K562 (cell line): ENCODE measurements at regions not wholly inside any gene's neighbourhood (a gene's known extent, or its start where the extent isn't known, plus 50 kb on each side); places are given as distances from the start of the nearest gene placed in this dataset.
A peak's percentile ranks its signal among the peaks of the same experiment; 100 is the strongest.

Experiments used
- ATAC-seq: fragments of 200-7000 bp; cut with Tn5 transposase; 3 replicates; pipeline ENCODE4 v1.9.1; 2020; ENCODE audit warnings: moderate library complexity
- BruUV-seq: library from RNA; stranded (reverse); fragments of 400-500 nt; replicated peaks from 2 replicates; lab custom pipeline; 2021; lab: Mats Ljungman, UMichigan
- CTCF ChIA-PET: fragments of 300-600 bp; formaldehyde crosslinking; extraction: SDS; loops from one replicate; lab custom pipeline; 2021; ENCODE audit warnings: low intra/inter-chr PET ratio; lab: Yijun Ruan, JAX
- POLR2A ChIA-PET: fragments of 300-600, 350-650 bp; sonication (Branson Sonifier 250); formaldehyde crosslinking; extraction: SDS; loops from one replicate; lab custom pipeline; 2021; ENCODE audit warnings: antibody characterized with exemption, inconsistent platforms; lab: Yijun Ruan, JAX
- DNase-seq, 4 experiments: peaks; one replicate each; pipeline versions ENCODE4 v3.0.0 to v3.0.0-alpha.2; 2011 to 2018; ENCODE audit warnings: low spot score in 3 of 4, mixed read lengths in 3 of 4; ENCODE audit errors: extremely low read depth in 1 of 4
- FAIRE-seq: peaks from 2 replicates; lab custom pipeline; 2011; peaks lifted over from hg19 to GRCh38; lab: Jason Lieb, UNC
- H2AFZ ChIP-seq: 2 replicates; pipeline ENCODE4 v1.6.0; 2011; ENCODE audit warnings: low read depth, low read length, control low read depth, inconsistent platforms
- H3K27ac ChIP-seq: fragments of 200-600 bp; 3 replicates; pipeline ENCODE4 v1.8.0; 2011; ENCODE audit warnings: low read depth, mild to moderate bottlenecking, control low read depth, inconsistent platforms, low read length, moderate library complexity, mixed read lengths; ENCODE audit errors: extremely low read depth
- H3K27me3 ChIP-seq, 2 experiments: fragments of 300-600 bp in 1 of 2; 2 replicates in 1 of 2; 3 replicates in 1 of 2; pipeline versions ENCODE4 v1.6.0 to v1.8.0; 2011; ENCODE audit warnings: inconsistent platforms in 2 of 2, low read length in 2 of 2, mild to moderate bottlenecking in 1 of 2, mixed read lengths in 1 of 2, moderate library complexity in 1 of 2; ENCODE audit not compliant: control insufficient read depth in 2 of 2, insufficient read depth in 2 of 2
- H3K36me3 ChIP-seq: fragments of 300-600 bp; 3 replicates; pipeline ENCODE4 v1.8.0; 2011; ENCODE audit warnings: mild to moderate bottlenecking, low read length, inconsistent platforms; ENCODE audit not compliant: control insufficient read depth, insufficient read depth
- H3K4me1 ChIP-seq, 2 experiments: fragments of 200-600 bp in 1 of 2; replicated peaks in 1 of 2; 2 replicates in 1 of 2; 3 replicates in 1 of 2; pipeline versions ENCODE4 v1.5.1 to v1.8.0; 2011; ENCODE audit warnings: inconsistent platforms in 2 of 2, low read length in 2 of 2, mild to moderate bottlenecking in 1 of 2, mixed read lengths in 1 of 2, moderate library complexity in 1 of 2; ENCODE audit not compliant: control insufficient read depth in 2 of 2, insufficient read depth in 2 of 2
- H3K4me2 ChIP-seq: 2 replicates; pipeline ENCODE4 v1.6.1; 2011; ENCODE audit warnings: low read length, control low read depth, inconsistent platforms, mixed read lengths; ENCODE audit not compliant: insufficient read depth
- H3K4me3 ChIP-seq: fragments of 200-600 bp; sonication (generic), shearing (Covaris generic); 2 replicates; pipeline ENCODE4 v1.5.1; 2016; ENCODE audit warnings: control low read depth, inconsistent platforms
- H3K79me2 ChIP-seq: fragments of 200-600 bp; 3 replicates; pipeline ENCODE4 v1.8.0; 2011; ENCODE audit warnings: low read length, inconsistent platforms; ENCODE audit not compliant: control insufficient read depth, insufficient read depth
- H3K9ac ChIP-seq, 2 experiments: 2 replicates each; pipeline versions ENCODE4 v1.6.0 to v1.6.1; 2011; ENCODE audit warnings: low read depth in 2 of 2, low read length in 2 of 2, control low read depth in 1 of 2, inconsistent platforms in 1 of 2, mild to moderate bottlenecking in 1 of 2, mixed read lengths in 1 of 2; ENCODE audit not compliant: insufficient read depth in 1 of 2
- H3K9me1 ChIP-seq: one replicate; pipeline ENCODE4 v1.6.0; 2011; ENCODE audit warnings: inconsistent platforms, mild to moderate bottlenecking, low read length, moderate library complexity; ENCODE audit not compliant: control insufficient read depth, insufficient read depth
- H3K9me3 ChIP-seq: replicated peaks from 2 replicates; pipeline ENCODE4 v1.5.1; 2011; ENCODE audit warnings: low read depth, low read length, inconsistent platforms; ENCODE audit not compliant: control insufficient read depth, insufficient read depth
- H4K20me1 ChIP-seq: replicated peaks from 2 replicates; pipeline ENCODE4 v1.6.1; 2011; ENCODE audit warnings: low read length, inconsistent platforms, mixed read lengths; ENCODE audit not compliant: control insufficient read depth, insufficient read depth
- CBFB ChIP-seq: sonication (generic); formaldehyde crosslinking; IDR thresholded peaks from 2 replicates; pipeline ENCODE4 v1.4.0; 2020; ENCODE audit warnings: mild to moderate bottlenecking, missing genetic modification reagents
- CHD2 ChIP-seq: IDR thresholded peaks from 2 replicates; pipeline ENCODE4 v1.6.1; 2011; ENCODE audit warnings: low read depth, low read length
- GATA2 ChIP-seq: sonication (generic); formaldehyde crosslinking; IDR thresholded peaks from 2 replicates; pipeline ENCODE4 v1.4.0; 2020; ENCODE audit warnings: mild to moderate bottlenecking, missing genetic modification reagents
- HDAC1 ChIP-seq, 2 experiments: fragments of 450-650 bp; IDR thresholded peaks; 2 replicates each; pipeline ENCODE4 v1.6.1; 2016 to 2017; ENCODE audit warnings: inconsistent platforms in 1 of 2, mild to moderate bottlenecking in 1 of 2, moderate library complexity in 1 of 2
- HMG20A ChIP-seq: fragments of 450-650 bp; formaldehyde crosslinking; conservative IDR thresholded peaks from 2 replicates; pipeline ENCODE4 v1.4.0; 2020; ENCODE audit warnings: mild to moderate bottlenecking, mixed read lengths
- NFYB ChIP-seq: IDR thresholded peaks from 2 replicates; pipeline ENCODE4 v1.6.1; 2011; ENCODE audit warnings: mild to moderate bottlenecking, moderate library complexity; ENCODE audit not compliant: insufficient read length; ENCODE audit errors: extremely low read depth
- PTBP1 ChIP-seq: fragments of 200-400 bp; formaldehyde crosslinking; IDR thresholded peaks from 2 replicates; pipeline ENCODE4 v1.6.1; 2017; ENCODE audit warnings: low read depth, low read length
- RBM15 ChIP-seq: fragments of 200-400 bp; formaldehyde crosslinking; IDR thresholded peaks from 2 replicates; pipeline ENCODE4 v1.6.1; 2018; ENCODE audit warnings: mild to moderate bottlenecking, low read length, moderate library complexity; ENCODE audit not compliant: insufficient read depth
- ZNF780A ChIP-seq: fragments of 250-450 bp; sonication (Bioruptor Pico); IDR thresholded peaks from 2 replicates; pipeline ENCODE4 v1.5.0; 2021; ENCODE audit warnings: mild to moderate bottlenecking
- in situ Hi-C: fragments of 300-500 bp; cut with MboI; formaldehyde crosslinking; loops from 4 replicates; pipeline ENCODE4 v1.15.0; 2018; ENCODE audit warnings: inconsistent platforms, mixed read lengths
- intact Hi-C: fragments of 100-400 bp; cut with micrococcal nuclease; formaldehyde crosslinking; loops from 2 replicates; pipeline ENCODE4 v1.14.2; 2022
- TF ChIP-seq, protein P1 (sequence below): fragments of 450-650 bp; formaldehyde crosslinking; IDR thresholded peaks from 2 replicates; pipeline ENCODE4 v1.4.0; 2022; ENCODE audit warnings: missing genetic modification characterization
- TF ChIP-seq, protein P2 (sequence below): IDR thresholded peaks from 2 replicates; pipeline ENCODE4 v1.6.1; 2016; ENCODE audit warnings: missing genetic modification characterization, missing compliant biosample characterization
- TF ChIP-seq, protein P3 (sequence below): fragments of 250-450 bp; sonication (Bioruptor Pico); IDR thresholded peaks from 2 replicates; pipeline ENCODE4 v1.5.1; 2021; ENCODE audit warnings: mild to moderate bottlenecking
- TF ChIP-seq, protein P4 (sequence below): sonication (generic); formaldehyde crosslinking; IDR thresholded peaks from 2 replicates; pipeline ENCODE4 v1.8.1; 2022; ENCODE audit warnings: missing genetic modification reagents
- TF ChIP-seq, protein P5 (sequence below): fragments of 200-800 bp; sonication (Bioruptor generic); IDR thresholded peaks from 2 replicates; pipeline ENCODE4 v1.6.1; 2017; ENCODE audit warnings: missing genetic modification characterization, missing compliant biosample characterization

DNA sequence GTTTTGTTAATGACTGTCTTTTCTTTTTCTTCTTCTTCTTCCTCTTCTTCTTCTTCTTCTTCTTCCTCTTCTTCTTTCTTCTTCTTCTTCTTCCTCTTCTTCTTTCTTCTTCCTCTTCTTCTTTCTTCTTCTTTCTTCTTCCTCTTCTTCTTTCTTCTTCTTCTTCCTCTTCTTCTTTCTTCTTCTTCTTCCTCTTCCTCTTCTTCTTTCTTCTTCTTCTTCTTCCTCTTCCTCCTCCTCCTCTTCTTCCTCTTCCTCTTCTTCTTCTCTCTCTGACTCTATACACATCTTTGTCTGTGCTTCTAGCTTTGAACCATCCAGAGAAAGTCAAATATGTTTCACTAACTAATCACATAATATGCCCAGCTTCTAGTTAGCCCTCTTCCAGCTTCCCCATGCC lies 214.7 kb downstream of the PLA2G4A start (continued):
- TF ChIP-seq, protein P1, sequence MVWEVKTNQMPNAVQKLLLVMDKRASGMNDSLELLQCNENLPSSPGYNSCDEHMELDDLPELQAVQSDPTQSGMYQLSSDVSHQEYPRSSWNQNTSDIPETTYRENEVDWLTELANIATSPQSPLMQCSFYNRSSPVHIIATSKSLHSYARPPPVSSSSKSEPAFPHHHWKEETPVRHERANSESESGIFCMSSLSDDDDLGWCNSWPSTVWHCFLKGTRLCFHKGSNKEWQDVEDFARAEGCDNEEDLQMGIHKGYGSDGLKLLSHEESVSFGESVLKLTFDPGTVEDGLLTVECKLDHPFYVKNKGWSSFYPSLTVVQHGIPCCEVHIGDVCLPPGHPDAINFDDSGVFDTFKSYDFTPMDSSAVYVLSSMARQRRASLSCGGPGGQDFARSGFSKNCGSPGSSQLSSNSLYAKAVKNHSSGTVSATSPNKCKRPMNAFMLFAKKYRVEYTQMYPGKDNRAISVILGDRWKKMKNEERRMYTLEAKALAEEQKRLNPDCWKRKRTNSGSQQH (CRISPR knock-in tag): 0 out of 2 replicates have a peak, but pooled peaks have one; percentile 17
- TF ChIP-seq, protein P2, sequence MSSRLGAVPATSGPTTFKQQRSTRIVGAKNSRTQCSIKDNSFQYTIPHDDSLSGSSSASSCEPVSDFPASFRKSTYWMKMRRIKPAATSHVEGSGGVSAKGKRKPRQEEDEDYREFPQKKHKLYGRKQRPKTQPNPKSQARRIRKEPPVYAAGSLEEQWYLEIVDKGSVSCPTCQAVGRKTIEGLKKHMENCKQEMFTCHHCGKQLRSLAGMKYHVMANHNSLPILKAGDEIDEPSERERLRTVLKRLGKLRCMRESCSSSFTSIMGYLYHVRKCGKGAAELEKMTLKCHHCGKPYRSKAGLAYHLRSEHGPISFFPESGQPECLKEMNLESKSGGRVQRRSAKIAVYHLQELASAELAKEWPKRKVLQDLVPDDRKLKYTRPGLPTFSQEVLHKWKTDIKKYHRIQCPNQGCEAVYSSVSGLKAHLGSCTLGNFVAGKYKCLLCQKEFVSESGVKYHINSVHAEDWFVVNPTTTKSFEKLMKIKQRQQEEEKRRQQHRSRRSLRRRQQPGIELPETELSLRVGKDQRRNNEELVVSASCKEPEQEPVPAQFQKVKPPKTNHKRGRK (tag): peak; percentile 86

DNA sequence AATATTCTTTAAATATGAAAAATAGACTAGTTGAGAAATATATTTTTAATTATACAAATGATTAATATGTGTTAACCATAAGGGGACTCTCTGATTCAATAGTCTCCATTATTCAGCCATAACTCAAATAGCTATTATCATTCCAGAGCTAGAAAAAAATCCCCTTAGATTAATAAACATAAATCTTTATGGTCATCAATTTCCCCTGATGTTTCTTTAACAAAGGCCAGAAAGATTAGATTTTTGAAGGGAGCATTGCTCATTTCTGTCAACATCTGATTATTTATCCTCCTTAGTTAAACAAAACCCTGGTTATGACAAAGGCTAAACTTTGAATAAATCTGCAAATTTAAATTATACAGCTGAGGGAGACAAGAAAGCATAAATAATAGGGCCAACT lies 215.7 kb downstream of the PLA2G4A start:
- Histone ChIP-seq H3K36me3 (no peaks in the 10 kb centered on the region), H3K27me3 (no peaks in the 10 kb centered on the region), H2AFZ (no peak overlapping the region), H3K27ac (no peak overlapping the region), H3K9ac (no peak overlapping the region), H4K20me1 (no peaks in the 10 kb centered on the region), H3K4me2 (no peak overlapping the region), H3K9me3 (no peaks in the 10 kb centered on the region), H3K4me3 (no peak overlapping the region), H3K79me2 (no peaks in the 10 kb centered on the region), H3K4me1 (no peaks in the 10 kb centered on the region), H3K9me1 (no peaks in the 10 kb centered on the region)
- FAIRE-seq (no peak), DNase-seq (no peak), ATAC-seq (no peak)
- in situ Hi-C loops (no loop called here), intact Hi-C loops (no loop called here)
- TF ChIP-seq HMG20A (CRISPR knock-in tag): no peak
- no peak for TF ChIP-seq CHD2
- TF ChIP-seq GATA2 (CRISPR knock-in tag): no peak
- TF ChIP-seq NFYB: no peak
- no peak for TF ChIP-seq RBM15
- TF ChIP-seq, protein P3, sequence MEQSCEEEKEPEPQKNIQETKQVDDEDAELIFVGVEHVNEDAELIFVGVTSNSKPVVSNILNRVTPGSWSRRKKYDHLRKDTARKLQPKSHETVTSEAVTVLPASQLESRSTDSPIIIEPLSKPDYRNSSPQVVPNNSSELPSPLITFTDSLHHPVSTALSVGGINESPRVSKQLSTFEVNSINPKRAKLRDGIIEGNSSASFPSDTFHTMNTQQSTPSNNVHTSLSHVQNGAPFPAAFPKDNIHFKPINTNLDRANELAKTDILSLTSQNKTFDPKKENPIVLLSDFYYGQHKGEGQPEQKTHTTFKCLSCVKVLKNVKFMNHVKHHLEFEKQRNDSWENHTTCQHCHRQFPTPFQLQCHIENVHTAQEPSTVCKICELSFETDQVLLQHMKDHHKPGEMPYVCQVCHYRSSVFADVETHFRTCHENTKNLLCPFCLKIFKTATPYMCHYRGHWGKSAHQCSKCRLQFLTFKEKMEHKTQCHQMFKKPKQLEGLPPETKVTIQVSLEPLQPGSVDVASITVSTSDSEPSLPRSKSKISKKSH: no peak
- TF ChIP-seq HDAC1 (IDR thresholded peaks at IDR 0.05): no peak
- TF ChIP-seq, protein P4, sequence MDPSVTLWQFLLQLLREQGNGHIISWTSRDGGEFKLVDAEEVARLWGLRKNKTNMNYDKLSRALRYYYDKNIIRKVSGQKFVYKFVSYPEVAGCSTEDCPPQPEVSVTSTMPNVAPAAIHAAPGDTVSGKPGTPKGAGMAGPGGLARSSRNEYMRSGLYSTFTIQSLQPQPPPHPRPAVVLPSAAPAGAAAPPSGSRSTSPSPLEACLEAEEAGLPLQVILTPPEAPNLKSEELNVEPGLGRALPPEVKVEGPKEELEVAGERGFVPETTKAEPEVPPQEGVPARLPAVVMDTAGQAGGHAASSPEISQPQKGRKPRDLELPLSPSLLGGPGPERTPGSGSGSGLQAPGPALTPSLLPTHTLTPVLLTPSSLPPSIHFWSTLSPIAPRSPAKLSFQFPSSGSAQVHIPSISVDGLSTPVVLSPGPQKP (CRISPR knock-in tag): no peak
- no peak for TF ChIP-seq ZNF780A (CRISPR knock-in tag)
- TF ChIP-seq PTBP1: no peak
- TF ChIP-seq CBFB (CRISPR knock-in tag): no peak
- TF ChIP-seq, protein P5, sequence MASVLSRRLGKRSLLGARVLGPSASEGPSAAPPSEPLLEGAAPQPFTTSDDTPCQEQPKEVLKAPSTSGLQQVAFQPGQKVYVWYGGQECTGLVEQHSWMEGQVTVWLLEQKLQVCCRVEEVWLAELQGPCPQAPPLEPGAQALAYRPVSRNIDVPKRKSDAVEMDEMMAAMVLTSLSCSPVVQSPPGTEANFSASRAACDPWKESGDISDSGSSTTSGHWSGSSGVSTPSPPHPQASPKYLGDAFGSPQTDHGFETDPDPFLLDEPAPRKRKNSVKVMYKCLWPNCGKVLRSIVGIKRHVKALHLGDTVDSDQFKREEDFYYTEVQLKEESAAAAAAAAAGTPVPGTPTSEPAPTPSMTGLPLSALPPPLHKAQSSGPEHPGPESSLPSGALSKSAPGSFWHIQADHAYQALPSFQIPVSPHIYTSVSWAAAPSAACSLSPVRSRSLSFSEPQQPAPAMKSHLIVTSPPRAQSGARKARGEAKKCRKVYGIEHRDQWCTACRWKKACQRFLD (CRISPR knock-in tag): no peak
- POLR2A ChIA-PET: no interaction called here
- CTCF ChIA-PET: no interaction called here
- BruUV-seq: no TSS peak
